Activated CD8-positive, alpha-beta T cell treated with anti-CD3 and anti-CD28 coated beads for 36 hours (primary cell): ENCODE measurements at regions not wholly inside any gene's neighbourhood (a gene's known extent, or its start where the extent isn't known, plus 50 kb on each side); places are given as distances from the start of the nearest gene placed in this dataset.
"Not testable (repeated sequence)": the region's sequence is repeated elsewhere in the genome, so short reads cannot be mapped to it uniquely, and the experiment has no call there.

Source experiments
- ATAC-seq: fragments of 200-7000 bp; cut with Tn5 transposase; one replicate; pipeline ENCODE4 v1.10.0; 2021; ENCODE audit warnings: mild to moderate bottlenecking, moderate library complexity
- CTCF ChIA-PET: fragments of 350-600 bp; sonication (Branson Sonifier 250); formaldehyde crosslinking; loops from one replicate; lab custom pipeline; 2021; ENCODE audit warnings: antibody characterized with exemption; lab: Charles Lee
- POLR2A ChIA-PET: fragments of 350-600 bp; sonication (Branson Sonifier 250); formaldehyde crosslinking; loops from one replicate; lab custom pipeline; 2021; ENCODE audit warnings: antibody characterized with exemption; lab: Charles Lee
- DNase-seq: peaks from one replicate; pipeline ENCODE4 v3.0.0-alpha.2; 2020
- H3K27ac Mint-ChIP-seq: one replicate; pipeline ENCODE4 v1.8.0; 2021; ENCODE audit warnings: mild to moderate bottlenecking, mixed read lengths
- H3K27me3 Mint-ChIP-seq: one replicate; pipeline ENCODE4 v1.8.0; 2021; ENCODE audit warnings: mixed read lengths
- H3K36me3 Mint-ChIP-seq: one replicate; pipeline ENCODE4 v1.8.0; 2021; ENCODE audit warnings: low read depth, mixed read lengths
- H3K4me1 Mint-ChIP-seq: one replicate; pipeline ENCODE4 v1.8.0; 2021; ENCODE audit warnings: low read depth, mixed read lengths
- H3K4me3 Mint-ChIP-seq: one replicate; pipeline ENCODE4 v1.8.0; 2021; ENCODE audit warnings: mild to moderate bottlenecking, moderate library complexity, mixed read lengths
- H3K9me3 Mint-ChIP-seq: one replicate; pipeline ENCODE4 v1.8.0; 2021; ENCODE audit warnings: mixed read lengths
- intact Hi-C: fragments of 100-400 bp; cut with micrococcal nuclease; formaldehyde crosslinking; loops from one replicate; pipeline ENCODE4 v1.10.0; 2022
- TF ChIP-seq, protein P1 (sequence below): fragments of 200-600 bp; IDR thresholded peaks from one replicate; pipeline ENCODE4 v1.8.0; 2022; ENCODE audit warnings: antibody characterized with exemption, mild to moderate bottlenecking

DNA sequence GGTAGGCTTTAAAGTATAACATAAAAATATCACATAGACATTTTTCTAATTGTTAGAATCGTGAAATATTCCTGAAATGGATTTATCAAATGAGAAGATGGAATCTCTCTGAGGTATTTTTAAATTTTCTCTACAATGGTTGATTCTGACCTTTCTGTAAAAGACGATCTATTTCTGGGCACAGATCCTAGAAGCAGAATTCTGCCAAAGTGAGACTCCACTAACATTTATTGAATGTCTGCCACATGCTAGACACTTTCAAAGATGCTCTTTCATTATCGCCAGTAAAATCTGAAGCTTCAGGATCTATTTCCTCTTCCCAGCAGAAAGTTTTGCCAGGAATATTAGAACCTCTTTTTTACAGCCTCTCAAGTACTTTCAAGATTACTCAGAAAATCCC is 64.1 kb upstream of the TMEM45B start:
- intact Hi-C loops = loop anchor here (2.0 kb wide), 1 partner anchor 387 kb away; no protein-coding TSS in a partner anchor
- ChIA-PET CTCF (interaction anchor here (0.7 to 3.2 kb wide), 9 partner anchors 9 to 633 kb away, joined by 3 to 19 read pairs (median 5); partner anchors contain the start of gene BARX2), POLR2A (no interaction called here)
- H3K27ac Mint-ChIP-seq = no peak overlapping the region
- H3K27me3 Mint-ChIP-seq = peaks cover 5% of the 10 kb centered on the region
- peaks cover 3% of the 10 kb centered on the region for H3K9me3 Mint-ChIP-seq
- H3K4me1 Mint-ChIP-seq = peaks cover 2% of the 10 kb centered on the region
- peaks cover 2% of the 10 kb centered on the region for H3K36me3 Mint-ChIP-seq
- no peak for DNase-seq
- no peak for ATAC-seq
- TF ChIP-seq, protein P1, sequence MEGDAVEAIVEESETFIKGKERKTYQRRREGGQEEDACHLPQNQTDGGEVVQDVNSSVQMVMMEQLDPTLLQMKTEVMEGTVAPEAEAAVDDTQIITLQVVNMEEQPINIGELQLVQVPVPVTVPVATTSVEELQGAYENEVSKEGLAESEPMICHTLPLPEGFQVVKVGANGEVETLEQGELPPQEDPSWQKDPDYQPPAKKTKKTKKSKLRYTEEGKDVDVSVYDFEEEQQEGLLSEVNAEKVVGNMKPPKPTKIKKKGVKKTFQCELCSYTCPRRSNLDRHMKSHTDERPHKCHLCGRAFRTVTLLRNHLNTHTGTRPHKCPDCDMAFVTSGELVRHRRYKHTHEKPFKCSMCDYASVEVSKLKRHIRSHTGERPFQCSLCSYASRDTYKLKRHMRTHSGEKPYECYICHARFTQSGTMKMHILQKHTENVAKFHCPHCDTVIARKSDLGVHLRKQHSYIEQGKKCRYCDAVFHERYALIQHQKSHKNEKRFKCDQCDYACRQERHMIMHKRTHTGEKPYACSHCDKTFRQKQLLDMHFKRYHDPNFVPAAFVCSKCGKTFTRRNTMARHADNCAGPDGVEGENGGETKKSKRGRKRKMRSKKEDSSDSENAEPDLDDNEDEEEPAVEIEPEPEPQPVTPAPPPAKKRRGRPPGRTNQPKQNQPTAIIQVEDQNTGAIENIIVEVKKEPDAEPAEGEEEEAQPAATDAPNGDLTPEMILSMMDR = no peak
- no peak overlapping the region for H3K4me3 Mint-ChIP-seq

DNA sequence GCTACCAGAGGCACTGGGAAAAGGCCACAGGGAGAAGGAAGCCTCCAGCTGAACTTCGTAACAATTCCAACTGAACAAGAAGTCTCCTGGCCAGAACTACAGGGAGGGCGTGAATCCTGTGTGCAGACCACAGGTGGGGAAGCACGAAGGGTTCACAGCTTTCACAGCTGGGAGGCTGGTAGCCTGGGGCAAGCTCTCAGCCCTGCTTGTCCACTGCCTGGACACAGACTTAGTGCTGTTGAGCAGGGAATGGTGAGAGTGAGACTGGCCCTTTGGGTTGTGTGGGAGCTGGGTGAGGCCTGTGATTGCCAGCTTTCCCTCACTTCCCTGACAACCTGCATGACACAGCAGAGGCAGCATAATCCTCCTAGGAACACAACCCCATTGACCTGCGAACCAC is 52.1 kb upstream of the TMEM45B start:
- H3K36me3 Mint-ChIP-seq, DNase-seq, intact Hi-C loops, ATAC-seq, POLR2A ChIA-PET, H3K4me1 Mint-ChIP-seq, H3K27me3 Mint-ChIP-seq, H3K27ac Mint-ChIP-seq, H3K9me3 Mint-ChIP-seq, H3K4me3 Mint-ChIP-seq: not testable (repeated sequence)
- CTCF ChIA-PET = interaction anchor here (1.2 kb wide), 1 partner anchor 13 kb away, joined by 4 read pairs; no protein-coding TSS in a partner anchor

DNA sequence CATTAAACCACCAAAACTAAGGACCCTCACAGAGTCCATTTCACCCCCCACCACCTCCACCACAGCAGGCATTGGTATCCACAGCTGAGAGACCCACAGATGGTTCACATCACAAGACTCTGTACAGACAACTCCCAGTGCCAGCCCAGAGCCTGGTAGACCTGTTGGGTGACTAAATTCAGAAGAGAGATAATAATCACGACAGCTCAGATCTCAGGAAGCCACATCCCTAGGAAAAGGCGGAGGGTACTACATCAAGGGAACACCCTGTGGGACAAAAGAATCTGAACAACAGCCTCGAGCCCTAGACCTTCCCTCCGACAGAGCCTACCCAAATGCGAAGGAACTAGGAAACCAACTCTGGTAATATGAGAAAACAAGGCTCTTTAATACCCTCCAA is 51.4 kb upstream of the TMEM45B start:
- H3K9me3 Mint-ChIP-seq = not testable (repeated sequence)
- CTCF ChIA-PET = interaction anchor here (1.2 kb wide), 1 partner anchor 14 kb away, joined by 4 read pairs; no protein-coding TSS in a partner anchor

More for the DNA sequence above, 51.4 kb upstream of the TMEM45B start:
- H3K4me1 Mint-ChIP-seq, intact Hi-C loops, H3K4me3 Mint-ChIP-seq, H3K36me3 Mint-ChIP-seq, POLR2A ChIA-PET, DNase-seq, ATAC-seq, H3K27ac Mint-ChIP-seq, H3K27me3 Mint-ChIP-seq: not testable (repeated sequence)
